ENCODE measurements at regions not wholly inside any gene's neighbourhood (a gene's known extent, or its start where the extent isn't known, plus 50 kb on each side); places are given as distances from the start of the nearest gene placed in this dataset.
"Not testable (repeated sequence)": the region's sequence is repeated elsewhere in the genome, so short reads cannot be mapped to it uniquely, and the experiment has no call there.

DNA sequence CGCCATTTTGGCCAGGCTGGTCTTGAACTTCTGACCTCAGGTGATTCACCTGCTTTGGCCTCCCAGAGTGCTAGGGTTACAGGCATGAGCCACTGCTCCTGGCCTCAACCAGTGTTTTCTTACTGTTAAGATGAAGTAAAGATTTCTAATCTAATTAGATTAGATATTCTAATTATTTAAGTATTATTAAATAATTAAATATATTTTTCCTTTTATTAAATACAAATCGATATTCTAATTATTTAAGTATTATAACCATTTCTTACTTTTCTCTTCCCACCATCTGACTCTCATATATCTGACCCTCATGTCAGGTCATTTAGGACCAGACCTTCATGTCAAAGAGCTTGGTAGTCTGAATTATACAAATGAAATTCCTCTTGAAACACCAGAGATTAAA lies 1291.9 kb upstream of the EPHA6 start:
- CTCF ChIA-PET, result no interaction called here
- DNase-seq (ENCODE audit: extremely low spot score), result no peak

GRCh38 chr3:95539950-95540483 lies 1274.4 kb upstream of the EPHA6 start:
- ChIA-PET POLR2A (no interaction called here), CTCF (interaction anchor here (0.7 kb wide), 1 partner anchor 27 kb away, joined by 5 read pairs; no protein-coding TSS in a partner anchor)
- TF ChIP-seq ELF4 (IDR thresholded peaks at IDR 0.05) (no peak), PKNOX1 (IDR thresholded peaks at IDR 0.05) (no peak), BHLHE40 (IDR thresholded peaks at IDR 0.05; ENCODE audit: borderline replicate concordance) (no peak), NFRKB (IDR thresholded peaks at IDR 0.05) (no peak), ARNT (IDR thresholded peaks at IDR 0.05) (no peak), CTBP1 (IDR thresholded peaks at IDR 0.05; ENCODE audit: borderline replicate concordance) (no peak), FOXA1 (IDR thresholded peaks at IDR 0.05) (no peak), FOXM1 (IDR thresholded peaks at IDR 0.05; ENCODE audit: borderline replicate concordance) (no peak), L3MBTL2 (conservative IDR thresholded peaks at IDR 0.05) (no peak), SUZ12 (IDR thresholded peaks at IDR 0.05) (no peak), ZNF384 (IDR thresholded peaks at IDR 0.05) (no peak), SP1 (IDR thresholded peaks at IDR 0.05) (no peak)
- DNase-seq (ENCODE audit: extremely low spot score), result no peak

More for the DNA sequence above, 1291.9 kb upstream of the EPHA6 start:
- POLR2A ChIA-PET, result no interaction called here
- TF ChIP-seq NFRKB (IDR thresholded peaks at IDR 0.05) (no peak), FOXK2 (IDR thresholded peaks at IDR 0.05) (no peak), FOXA1 (IDR thresholded peaks at IDR 0.05) (no peak), FOXM1 (IDR thresholded peaks at IDR 0.05; ENCODE audit: borderline replicate concordance) (no peak), ZNF384 (IDR thresholded peaks at IDR 0.05) (no peak), SP1 (IDR thresholded peaks at IDR 0.05) (no peak), SUZ12 (IDR thresholded peaks at IDR 0.05) (no peak), HDGF (IDR thresholded peaks at IDR 0.05; ENCODE audit: borderline replicate concordance) (no peak), L3MBTL2 (conservative IDR thresholded peaks at IDR 0.05) (no peak), TARDBP (IDR thresholded peaks at IDR 0.05) (no peak)

- TF ChIP-seq ARNT (IDR thresholded peaks at IDR 0.05) (no peak), FOXA1 (IDR thresholded peaks at IDR 0.05) (no peak), NFRKB (IDR thresholded peaks at IDR 0.05) (no peak), TARDBP (IDR thresholded peaks at IDR 0.05) (no peak), L3MBTL2 (conservative IDR thresholded peaks at IDR 0.05) (no peak), HDGF (IDR thresholded peaks at IDR 0.05; ENCODE audit: borderline replicate concordance) (no peak), FOXM1 (IDR thresholded peaks at IDR 0.05; ENCODE audit: borderline replicate concordance) (no peak), BHLHE40 (IDR thresholded peaks at IDR 0.05; ENCODE audit: borderline replicate concordance) (no peak), FOXK2 (IDR thresholded peaks at IDR 0.05) (no peak), ZNF384 (IDR thresholded peaks at IDR 0.05) (no peak), PKNOX1 (IDR thresholded peaks at IDR 0.05) (no peak), ELF4 (IDR thresholded peaks at IDR 0.05) (no peak), SP1 (IDR thresholded peaks at IDR 0.05) (no peak), LEF1 (IDR thresholded peaks at IDR 0.05; ENCODE audit: borderline replicate concordance) (no peak), SUZ12 (IDR thresholded peaks at IDR 0.05) (no peak), CTBP1 (IDR thresholded peaks at IDR 0.05; ENCODE audit: borderline replicate concordance) (no peak)
- DNase-seq (ENCODE audit: extremely low spot score), result no peak
- ChIA-PET CTCF (no interaction called here), POLR2A (no interaction called here)
These were observed 1248.9 kb upstream of the EPHA6 start for GRCh38 chr3:95565502-95565901.

DNA sequence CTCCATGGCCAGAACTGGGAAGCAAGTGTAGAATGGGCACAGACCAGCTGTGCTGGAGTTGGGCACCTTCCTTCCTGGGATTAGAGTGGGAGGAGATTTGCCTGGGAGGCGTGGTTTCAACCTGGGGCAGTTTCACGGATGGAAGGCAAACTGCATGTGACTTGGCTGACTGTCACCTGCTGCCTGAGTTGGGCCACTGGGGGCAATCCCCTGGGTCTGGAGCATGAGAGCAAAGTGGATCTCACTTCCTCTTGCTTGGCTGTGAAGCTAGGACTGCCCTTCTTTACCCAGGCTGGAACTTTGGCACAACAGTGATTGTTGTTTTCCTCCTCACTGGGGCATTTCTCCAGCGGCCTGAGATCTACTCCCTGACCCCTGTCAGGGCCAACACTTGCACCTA lies 1247.0 kb upstream of the EPHA6 start:
- CTCF ChIA-PET, result no interaction called here
- POLR2A ChIA-PET, result no interaction called here

DNA sequence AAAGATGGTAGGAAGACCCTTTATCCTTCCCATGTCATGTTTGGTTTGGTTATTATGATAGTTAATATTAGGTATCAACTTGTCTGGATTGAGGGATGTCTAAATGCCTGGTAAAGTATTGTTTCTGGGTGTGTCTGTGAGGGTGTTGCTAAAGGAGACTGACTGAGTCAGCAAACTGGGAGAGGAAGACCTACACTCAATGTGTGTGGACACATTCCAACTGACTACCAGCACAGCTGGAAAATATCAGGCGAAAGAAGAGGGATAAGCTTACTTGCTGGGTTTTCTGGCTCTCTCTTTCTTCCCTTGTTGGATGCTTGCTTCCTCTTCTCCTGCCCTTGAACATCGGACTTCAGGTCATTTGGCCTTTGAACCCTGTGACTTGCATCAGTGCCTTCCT lies 1227.6 kb upstream of the EPHA6 start:
- ChIA-PET CTCF (no interaction called here), POLR2A (no interaction called here)
- DNase-seq (ENCODE audit: extremely low spot score), result no peak
- TF ChIP-seq BHLHE40 (IDR thresholded peaks at IDR 0.05; ENCODE audit: borderline replicate concordance) (no peak), HDGF (IDR thresholded peaks at IDR 0.05; ENCODE audit: borderline replicate concordance) (no peak), SP1 (IDR thresholded peaks at IDR 0.05) (no peak), LEF1 (IDR thresholded peaks at IDR 0.05; ENCODE audit: borderline replicate concordance) (no peak), FOXK2 (IDR thresholded peaks at IDR 0.05) (no peak), CTBP1 (IDR thresholded peaks at IDR 0.05; ENCODE audit: borderline replicate concordance) (no peak), NFRKB (IDR thresholded peaks at IDR 0.05) (no peak), PKNOX1 (IDR thresholded peaks at IDR 0.05) (no peak), FOXA1 (IDR thresholded peaks at IDR 0.05) (no peak), ARNT (IDR thresholded peaks at IDR 0.05) (no peak), L3MBTL2 (conservative IDR thresholded peaks at IDR 0.05) (no peak), SUZ12 (IDR thresholded peaks at IDR 0.05) (no peak)

More for the DNA sequence above, 1247.0 kb upstream of the EPHA6 start:
- no peak for TF ChIP-seq PKNOX1 (IDR thresholded peaks at IDR 0.05)
- TF ChIP-seq FOXK2 (IDR thresholded peaks at IDR 0.05), result no peak
- no peak for TF ChIP-seq NFRKB (IDR thresholded peaks at IDR 0.05)
- TF ChIP-seq TARDBP (IDR thresholded peaks at IDR 0.05), result no peak
- TF ChIP-seq SP1 (IDR thresholded peaks at IDR 0.05), result no peak
- no peak for TF ChIP-seq FOXA1 (IDR thresholded peaks at IDR 0.05)
- TF ChIP-seq ELF4 (IDR thresholded peaks at IDR 0.05), result no peak
- TF ChIP-seq ZNF384 (IDR thresholded peaks at IDR 0.05), result no peak
- no peak for TF ChIP-seq LEF1 (IDR thresholded peaks at IDR 0.05; ENCODE audit: borderline replicate concordance)
- TF ChIP-seq HDGF (IDR thresholded peaks at IDR 0.05; ENCODE audit: borderline replicate concordance), result no peak
- no peak for TF ChIP-seq FOXM1 (IDR thresholded peaks at IDR 0.05; ENCODE audit: borderline replicate concordance)
- no peak for TF ChIP-seq BHLHE40 (IDR thresholded peaks at IDR 0.05; ENCODE audit: borderline replicate concordance)
- no peak for TF ChIP-seq CTBP1 (IDR thresholded peaks at IDR 0.05; ENCODE audit: borderline replicate concordance)
- TF ChIP-seq ARNT (IDR thresholded peaks at IDR 0.05), result no peak
- TF ChIP-seq L3MBTL2 (conservative IDR thresholded peaks at IDR 0.05), result no peak
- DNase-seq (ENCODE audit: extremely low spot score), result no peak

- CTCF ChIA-PET, POLR2A ChIA-PET: not testable (repeated sequence)
These were observed 1226.8 kb upstream of the EPHA6 start for GRCh38 chr3:95587641-95588040.

More at GRCh38 chr3:95587641-95588040, 1226.8 kb upstream of the EPHA6 start:
- not testable (repeated sequence) for DNase-seq (ENCODE audit: extremely low spot score)
